Ovary (tissue), 3 donors: ENCODE measurements at regions not wholly inside any gene's neighbourhood (a gene's known extent, or its start where the extent isn't known, plus 50 kb on each side); places are given as distances from the start of the nearest gene placed in this dataset.

Experiments used
- POLR2A ChIP-seq: fragments of 450-650 bp; IDR thresholded peaks from one replicate; pipeline ENCODE4 v1.6.1; 2017; ENCODE audit warnings: antibody characterized with exemption, mild to moderate bottlenecking, moderate library complexity
- TF ChIP-seq, protein P1 (sequence below), 3 donors: fragments of 450-650 bp in 2 of 3; fragments of 200-600 bp in 1 of 3; IDR thresholded peaks; one replicate each; pipeline versions ENCODE4 v1.5.1 to v1.8.0; 2016 to 2022; ENCODE audit warnings: antibody characterized with exemption in 3 of 3, mild to moderate bottlenecking in 1 of 3
- donor health status: DM: no; HTN: no; CAD: no.

DNA sequence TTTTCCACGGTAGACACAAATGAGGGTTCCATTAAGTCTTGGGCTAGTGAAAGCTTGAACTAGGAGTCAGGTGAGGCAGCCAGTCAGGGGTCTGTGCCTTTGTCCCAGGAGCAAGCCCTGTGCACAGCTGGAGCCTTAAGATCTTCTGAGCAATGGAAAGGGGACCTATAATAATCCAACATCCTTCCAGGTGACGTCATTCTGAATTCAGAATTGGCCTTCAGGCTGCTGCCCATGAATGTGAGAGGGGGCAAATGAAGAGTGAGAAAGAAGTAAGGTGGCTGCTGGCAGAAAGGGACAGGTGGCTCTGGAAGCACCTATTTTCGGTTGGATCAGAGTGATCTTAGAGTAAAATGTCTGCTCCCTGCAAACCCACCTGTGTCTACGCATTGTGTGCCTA lies 488.1 kb upstream of the CDH5 start:
- TF ChIP-seq, protein P1, sequence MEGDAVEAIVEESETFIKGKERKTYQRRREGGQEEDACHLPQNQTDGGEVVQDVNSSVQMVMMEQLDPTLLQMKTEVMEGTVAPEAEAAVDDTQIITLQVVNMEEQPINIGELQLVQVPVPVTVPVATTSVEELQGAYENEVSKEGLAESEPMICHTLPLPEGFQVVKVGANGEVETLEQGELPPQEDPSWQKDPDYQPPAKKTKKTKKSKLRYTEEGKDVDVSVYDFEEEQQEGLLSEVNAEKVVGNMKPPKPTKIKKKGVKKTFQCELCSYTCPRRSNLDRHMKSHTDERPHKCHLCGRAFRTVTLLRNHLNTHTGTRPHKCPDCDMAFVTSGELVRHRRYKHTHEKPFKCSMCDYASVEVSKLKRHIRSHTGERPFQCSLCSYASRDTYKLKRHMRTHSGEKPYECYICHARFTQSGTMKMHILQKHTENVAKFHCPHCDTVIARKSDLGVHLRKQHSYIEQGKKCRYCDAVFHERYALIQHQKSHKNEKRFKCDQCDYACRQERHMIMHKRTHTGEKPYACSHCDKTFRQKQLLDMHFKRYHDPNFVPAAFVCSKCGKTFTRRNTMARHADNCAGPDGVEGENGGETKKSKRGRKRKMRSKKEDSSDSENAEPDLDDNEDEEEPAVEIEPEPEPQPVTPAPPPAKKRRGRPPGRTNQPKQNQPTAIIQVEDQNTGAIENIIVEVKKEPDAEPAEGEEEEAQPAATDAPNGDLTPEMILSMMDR (IDR thresholded peaks at IDR 0.05) = no peak
- TF ChIP-seq POLR2A = no peak
